ENCODE measurements at regions not wholly inside any gene's neighbourhood (a gene's known extent, or its start where the extent isn't known, plus 50 kb on each side); places are given as distances from the start of the nearest gene placed in this dataset.

- intact Hi-C loops (cut with DNase I): no loop called here
- Histone ChIP-seq H3K4me3 (no peak overlapping the region), H3K27me3 (no peaks in the 10 kb centered on the region), H3K9me3 (no peaks in the 10 kb centered on the region), H3K4me1 (no peaks in the 10 kb centered on the region), H3K27ac (no peak overlapping the region), H3K36me3 (no peaks in the 10 kb centered on the region)
- no peak for TF ChIP-seq POLR2A (IDR thresholded peaks at IDR 0.05)
- TF ChIP-seq, protein P1, sequence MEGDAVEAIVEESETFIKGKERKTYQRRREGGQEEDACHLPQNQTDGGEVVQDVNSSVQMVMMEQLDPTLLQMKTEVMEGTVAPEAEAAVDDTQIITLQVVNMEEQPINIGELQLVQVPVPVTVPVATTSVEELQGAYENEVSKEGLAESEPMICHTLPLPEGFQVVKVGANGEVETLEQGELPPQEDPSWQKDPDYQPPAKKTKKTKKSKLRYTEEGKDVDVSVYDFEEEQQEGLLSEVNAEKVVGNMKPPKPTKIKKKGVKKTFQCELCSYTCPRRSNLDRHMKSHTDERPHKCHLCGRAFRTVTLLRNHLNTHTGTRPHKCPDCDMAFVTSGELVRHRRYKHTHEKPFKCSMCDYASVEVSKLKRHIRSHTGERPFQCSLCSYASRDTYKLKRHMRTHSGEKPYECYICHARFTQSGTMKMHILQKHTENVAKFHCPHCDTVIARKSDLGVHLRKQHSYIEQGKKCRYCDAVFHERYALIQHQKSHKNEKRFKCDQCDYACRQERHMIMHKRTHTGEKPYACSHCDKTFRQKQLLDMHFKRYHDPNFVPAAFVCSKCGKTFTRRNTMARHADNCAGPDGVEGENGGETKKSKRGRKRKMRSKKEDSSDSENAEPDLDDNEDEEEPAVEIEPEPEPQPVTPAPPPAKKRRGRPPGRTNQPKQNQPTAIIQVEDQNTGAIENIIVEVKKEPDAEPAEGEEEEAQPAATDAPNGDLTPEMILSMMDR (IDR thresholded peaks at IDR 0.05): no peak
- no peak for DNase-seq
- 82% methylated on average over 8 of the region's 8 CpGs for WGBS, 2 donors
Observed at GRCh38 chr12:126248871-126249403, 1183.7 kb downstream of the AACS start.

DNA sequence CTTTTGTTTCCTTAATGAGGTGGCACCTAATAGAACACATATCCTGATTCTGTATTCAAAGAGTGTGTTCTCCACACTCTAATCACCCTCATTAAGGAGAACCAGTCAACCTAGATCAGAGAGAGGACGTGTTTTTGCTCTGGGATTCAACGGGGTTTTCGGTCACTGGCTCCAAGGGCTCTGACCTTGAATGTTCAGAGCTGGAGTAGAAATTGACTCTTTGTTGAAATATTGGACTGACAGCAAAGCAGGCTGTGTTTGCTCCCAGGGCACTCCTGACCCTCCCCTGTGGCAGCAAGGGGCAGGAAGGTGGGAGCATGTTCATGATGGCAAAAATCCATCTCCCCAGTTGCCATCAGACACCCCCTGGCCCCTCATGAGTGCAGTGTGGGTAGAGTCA lies 1193.0 kb downstream of the AACS start:
- H3K4me1 ChIP-seq: no peaks in the 10 kb centered on the region
- H3K27me3 ChIP-seq: no peaks in the 10 kb centered on the region
- no peaks in the 10 kb centered on the region for H3K9me3 ChIP-seq
- DNase-seq: no peak
- intact Hi-C loops (cut with DNase I): no loop called here
- TF ChIP-seq, protein P1 (IDR thresholded peaks at IDR 0.05): no peak
- TF ChIP-seq POLR2A (IDR thresholded peaks at IDR 0.05): no peak
- WGBS, 2 donors: 85 to 96% methylated on average over 3 of the region's 3 CpGs
- H3K36me3 ChIP-seq: no peaks in the 10 kb centered on the region
- no peak overlapping the region for H3K4me3 ChIP-seq
- H3K27ac ChIP-seq: no peak overlapping the region

- intact Hi-C loops (cut with DNase I): no loop called here
- H3K36me3 ChIP-seq: no peaks in the 10 kb centered on the region
- no peak for TF ChIP-seq POLR2A (IDR thresholded peaks at IDR 0.05)
- TF ChIP-seq, protein P1 (IDR thresholded peaks at IDR 0.05): no peak
- H3K27ac ChIP-seq: no peak overlapping the region
- H3K4me1 ChIP-seq: no peaks in the 10 kb centered on the region
- H3K9me3 ChIP-seq: no peaks in the 10 kb centered on the region
- H3K4me3 ChIP-seq: no peak overlapping the region
- DNase-seq: no peak
- no peaks in the 10 kb centered on the region for H3K27me3 ChIP-seq
- 82 to 95% methylated on average over 5 of the region's 5 CpGs for WGBS, 2 donors
Observed at GRCh38 chr12:126262829-126263228, 1197.6 kb downstream of the AACS start.

GRCh38 chr12:126268222-126268621 lies 1203.0 kb downstream of the AACS start:
- 84 to 92% methylated on average over 4 of the region's 4 CpGs for WGBS, 2 donors
- no peaks in the 10 kb centered on the region for H3K9me3 ChIP-seq
- no peaks in the 10 kb centered on the region for H3K36me3 ChIP-seq
- H3K27ac ChIP-seq: no peak overlapping the region
- intact Hi-C loops (cut with DNase I): no loop called here
- no peak for DNase-seq
- no peak for TF ChIP-seq POLR2A (IDR thresholded peaks at IDR 0.05)
- TF ChIP-seq, protein P1 (IDR thresholded peaks at IDR 0.05): no peak
- no peaks in the 10 kb centered on the region for H3K27me3 ChIP-seq
- no peaks in the 10 kb centered on the region for H3K4me1 ChIP-seq
- H3K4me3 ChIP-seq: no peak overlapping the region

DNA sequence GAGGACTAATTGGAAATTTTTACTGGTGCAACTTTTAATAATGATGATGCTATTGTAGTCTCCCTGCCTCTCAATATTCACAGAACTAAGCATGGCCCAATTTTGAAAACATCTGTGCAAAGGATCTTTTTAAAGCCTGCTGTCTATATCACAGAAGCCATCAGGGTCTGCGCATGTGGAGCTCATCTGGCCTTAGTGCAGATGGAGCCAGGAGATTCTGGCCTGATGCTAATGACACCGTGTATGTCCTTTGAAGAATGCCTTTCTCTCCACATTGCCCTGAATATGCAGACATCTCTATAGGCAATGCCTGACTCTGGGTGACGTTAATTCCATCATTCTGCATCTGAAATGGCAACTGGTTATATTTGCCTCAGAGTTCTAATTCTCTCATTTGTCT lies 1205.9 kb downstream of the AACS start:
- WGBS, 2 donors: 69 to 72% methylated on average over 3 of the region's 3 CpGs
- Histone ChIP-seq H3K27me3 (no peaks in the 10 kb centered on the region), H3K27ac (no peak overlapping the region), H3K9me3 (no peaks in the 10 kb centered on the region), H3K4me1 (no peaks in the 10 kb centered on the region), H3K4me3 (no peak overlapping the region), H3K36me3 (no peaks in the 10 kb centered on the region)
- intact Hi-C loops (cut with DNase I): no loop called here
- DNase-seq: no peak
- no peak for TF ChIP-seq POLR2A (IDR thresholded peaks at IDR 0.05)
- TF ChIP-seq, protein P1 (IDR thresholded peaks at IDR 0.05): no peak
